ENCODE measurements at regions not wholly inside any gene's neighbourhood (a gene's known extent, or its start where the extent isn't known, plus 50 kb on each side); places are given as distances from the start of the nearest gene placed in this dataset.

- POLR2A ChIA-PET: no interaction called here
- CTCF ChIA-PET: no interaction called here
- TF ChIP-seq FOXM1 (IDR thresholded peaks at IDR 0.05; ENCODE audit: borderline replicate concordance) (no peak), ARNT (IDR thresholded peaks at IDR 0.05) (no peak), TARDBP (IDR thresholded peaks at IDR 0.05) (no peak), HDGF (IDR thresholded peaks at IDR 0.05; ENCODE audit: borderline replicate concordance) (no peak), SUZ12 (IDR thresholded peaks at IDR 0.05) (no peak)
Measured at GRCh38 chr16:5907544-5907943, 809.9 kb upstream of the EEF2KMT start.

GRCh38 chr16:5906351-5906750 is 808.8 kb upstream of the EEF2KMT start:
- CTCF ChIA-PET: no interaction called here
- no peak for DNase-seq (ENCODE audit: extremely low spot score)
- no peak for TF ChIP-seq SP1 (IDR thresholded peaks at IDR 0.05)
- POLR2A ChIA-PET: no interaction called here

More at GRCh38 chr16:5907544-5907943, 809.9 kb upstream of the EEF2KMT start:
- DNase-seq (ENCODE audit: extremely low spot score): no peak

- TF ChIP-seq CTBP1 (IDR thresholded peaks at IDR 0.05; ENCODE audit: borderline replicate concordance): no peak
- TF ChIP-seq HDGF (IDR thresholded peaks at IDR 0.05; ENCODE audit: borderline replicate concordance): no peak
- no peak for TF ChIP-seq FOXM1 (IDR thresholded peaks at IDR 0.05; ENCODE audit: borderline replicate concordance)
- TF ChIP-seq SUZ12 (IDR thresholded peaks at IDR 0.05): no peak
- ChIA-PET CTCF (no interaction called here), POLR2A (no interaction called here)
- no peak for DNase-seq (ENCODE audit: extremely low spot score)
Measured at GRCh38 chr16:5905935-5906334, 808.3 kb upstream of the EEF2KMT start.

DNA sequence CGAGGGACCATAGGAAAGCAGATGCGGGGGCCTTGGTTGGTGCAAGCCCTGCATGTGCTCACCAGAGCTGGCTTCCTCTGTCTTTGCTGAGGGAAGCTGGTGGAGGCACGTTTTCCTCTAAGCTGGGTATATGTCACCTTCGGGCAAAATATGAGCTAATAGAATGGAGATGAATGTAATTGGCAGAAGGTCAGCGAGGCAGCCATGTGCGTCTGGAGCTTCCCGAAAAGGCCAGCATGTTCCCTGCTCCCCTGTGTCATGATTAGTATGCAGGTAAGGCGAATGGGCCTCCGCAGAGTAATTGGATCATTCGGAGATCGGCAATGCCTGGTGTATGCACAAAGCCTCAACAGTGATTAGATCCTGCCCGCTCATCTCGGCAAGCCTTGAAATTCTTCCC is 806.2 kb upstream of the EEF2KMT start:
- TF ChIP-seq FOXK2 (IDR thresholded peaks at IDR 0.05) (no peak), SUZ12 (IDR thresholded peaks at IDR 0.05) (no peak), FOXA1 (IDR thresholded peaks at IDR 0.05) (no peak), PKNOX1 (IDR thresholded peaks at IDR 0.05) (no peak), FOXM1 (IDR thresholded peaks at IDR 0.05; ENCODE audit: borderline replicate concordance) (no peak), HDGF (IDR thresholded peaks at IDR 0.05; ENCODE audit: borderline replicate concordance) (no peak), NFRKB (IDR thresholded peaks at IDR 0.05) (no peak), ELF4 (IDR thresholded peaks at IDR 0.05) (no peak), LEF1 (IDR thresholded peaks at IDR 0.05; ENCODE audit: borderline replicate concordance) (no peak), L3MBTL2 (conservative IDR thresholded peaks at IDR 0.05) (no peak), ZNF384 (IDR thresholded peaks at IDR 0.05) (no peak), ARNT (IDR thresholded peaks at IDR 0.05) (no peak), TARDBP (IDR thresholded peaks at IDR 0.05) (no peak), BHLHE40 (IDR thresholded peaks at IDR 0.05; ENCODE audit: borderline replicate concordance) (no peak), SP1 (IDR thresholded peaks at IDR 0.05) (no peak), CTBP1 (IDR thresholded peaks at IDR 0.05; ENCODE audit: borderline replicate concordance) (no peak)
- POLR2A ChIA-PET: no interaction called here
- CTCF ChIA-PET: no interaction called here
- no peak for DNase-seq (ENCODE audit: extremely low spot score)

- no peak for DNase-seq (ENCODE audit: extremely low spot score)
- CTCF ChIA-PET: no interaction called here
- POLR2A ChIA-PET: no interaction called here
- TF ChIP-seq L3MBTL2 (conservative IDR thresholded peaks at IDR 0.05) (no peak), ELF4 (IDR thresholded peaks at IDR 0.05) (no peak), SUZ12 (IDR thresholded peaks at IDR 0.05) (no peak), TARDBP (IDR thresholded peaks at IDR 0.05) (no peak), BHLHE40 (IDR thresholded peaks at IDR 0.05; ENCODE audit: borderline replicate concordance) (no peak), SP1 (IDR thresholded peaks at IDR 0.05) (no peak), HDGF (IDR thresholded peaks at IDR 0.05; ENCODE audit: borderline replicate concordance) (no peak), FOXM1 (IDR thresholded peaks at IDR 0.05; ENCODE audit: borderline replicate concordance) (no peak), NFRKB (IDR thresholded peaks at IDR 0.05) (no peak)
Measured at GRCh38 chr16:5903153-5903552, 805.6 kb upstream of the EEF2KMT start.

- no peak for DNase-seq (ENCODE audit: extremely low spot score)
- TF ChIP-seq FOXK2 (IDR thresholded peaks at IDR 0.05) (no peak), PKNOX1 (IDR thresholded peaks at IDR 0.05) (no peak), FOXA1 (IDR thresholded peaks at IDR 0.05) (no peak), CTBP1 (IDR thresholded peaks at IDR 0.05; ENCODE audit: borderline replicate concordance) (no peak), L3MBTL2 (conservative IDR thresholded peaks at IDR 0.05) (no peak), SUZ12 (IDR thresholded peaks at IDR 0.05) (no peak), ELF4 (IDR thresholded peaks at IDR 0.05) (no peak), FOXM1 (IDR thresholded peaks at IDR 0.05; ENCODE audit: borderline replicate concordance) (no peak), SP1 (IDR thresholded peaks at IDR 0.05) (no peak), NFRKB (IDR thresholded peaks at IDR 0.05) (no peak), ZNF384 (IDR thresholded peaks at IDR 0.05) (no peak), ARNT (IDR thresholded peaks at IDR 0.05) (no peak)
- CTCF ChIA-PET: no interaction called here
- POLR2A ChIA-PET: no interaction called here
Measured at GRCh38 chr16:5900046-5900445, 802.5 kb upstream of the EEF2KMT start.

GRCh38 chr16:5895976-5896375 is 798.4 kb upstream of the EEF2KMT start:
- CTCF ChIA-PET: no interaction called here
- TF ChIP-seq ELF4 (IDR thresholded peaks at IDR 0.05) (no peak), PKNOX1 (IDR thresholded peaks at IDR 0.05) (no peak), SUZ12 (IDR thresholded peaks at IDR 0.05) (no peak), TARDBP (IDR thresholded peaks at IDR 0.05) (no peak), HDGF (IDR thresholded peaks at IDR 0.05; ENCODE audit: borderline replicate concordance) (no peak), ZNF384 (IDR thresholded peaks at IDR 0.05) (no peak), ARNT (IDR thresholded peaks at IDR 0.05) (no peak), NFRKB (IDR thresholded peaks at IDR 0.05) (no peak), BHLHE40 (IDR thresholded peaks at IDR 0.05; ENCODE audit: borderline replicate concordance) (no peak), LEF1 (IDR thresholded peaks at IDR 0.05; ENCODE audit: borderline replicate concordance) (no peak), FOXK2 (IDR thresholded peaks at IDR 0.05) (no peak), SP1 (IDR thresholded peaks at IDR 0.05) (no peak), FOXA1 (IDR thresholded peaks at IDR 0.05) (no peak), CTBP1 (IDR thresholded peaks at IDR 0.05; ENCODE audit: borderline replicate concordance) (no peak), L3MBTL2 (conservative IDR thresholded peaks at IDR 0.05) (no peak), FOXM1 (IDR thresholded peaks at IDR 0.05; ENCODE audit: borderline replicate concordance) (no peak)
- DNase-seq (ENCODE audit: extremely low spot score): no peak
- POLR2A ChIA-PET: no interaction called here
